Panc1 (cell line): ENCODE measurements at regions not wholly inside any gene's neighbourhood (a gene's known extent, or its start where the extent isn't known, plus 50 kb on each side); places are given as distances from the start of the nearest gene placed in this dataset.

Experiments used
- ATAC-seq: fragments of 200-7000 bp; cut with Tn5 transposase; 2 replicates; pipeline ENCODE4 v1.9.1; 2020; ENCODE audit warnings: mild to moderate bottlenecking, moderate library complexity
- BruUV-seq: library from RNA; stranded (reverse); fragments of 400-500 nt; replicated peaks from 2 replicates; lab custom pipeline; 2021; lab: Mats Ljungman, UMichigan
- CTCF ChIA-PET: fragments of 300-600 bp; sonication (Branson Sonifier 250); formaldehyde crosslinking; loops from one replicate; lab custom pipeline; 2022; ENCODE audit warnings: antibody characterized with exemption; lab: Charles Lee
- POLR2A ChIA-PET: fragments of 300-600 bp; sonication (Branson Sonifier 250); formaldehyde crosslinking; loops from one replicate; lab custom pipeline; 2022; ENCODE audit warnings: antibody characterized with exemption; lab: Charles Lee
- DNase-seq: peaks from one replicate; pipeline ENCODE4 v3.0.0-alpha.2; 2010; ENCODE audit warnings: low read depth, low spot score
- H3K27ac ChIP-seq: 2 replicates; pipeline ENCODE4 v1.5.1; 2011; ENCODE audit warnings: mild to moderate bottlenecking, low read length, inconsistent platforms
- H3K27me3 ChIP-seq: fragments of 200-500 bp; sonication (Bioruptor generic); 2 replicates; pipeline ENCODE4 v1.6.0; 2014; ENCODE audit warnings: low read length, inconsistent platforms; ENCODE audit not compliant: control insufficient read depth, insufficient read depth
- H3K36me3 ChIP-seq: fragments of 200-500 bp; sonication (Bioruptor generic); 2 replicates; pipeline ENCODE4 v1.5.1; 2014; ENCODE audit warnings: inconsistent platforms, mild to moderate bottlenecking, low read length, moderate library complexity; ENCODE audit not compliant: control insufficient read depth, insufficient read depth
- H3K4me1 ChIP-seq: 2 replicates; pipeline ENCODE4 v1.5.1; 2011; ENCODE audit warnings: inconsistent platforms, mild to moderate bottlenecking, low read length, moderate library complexity; ENCODE audit not compliant: control insufficient read depth, insufficient read depth
- H3K4me3 ChIP-seq, 2 experiments: 2 replicates each; pipeline ENCODE4 v1.5.1; 2011 to 2012; ENCODE audit warnings: low read depth in 2 of 2, low read length in 2 of 2, mild to moderate bottlenecking in 2 of 2, inconsistent platforms in 1 of 2, moderate library complexity in 1 of 2
- H3K9me3 ChIP-seq: fragments of 200-500 bp; sonication (Bioruptor generic); 2 replicates; pipeline ENCODE4 v1.5.1; 2014; ENCODE audit warnings: low read depth, mild to moderate bottlenecking, inconsistent platforms, low read length, moderate library complexity; ENCODE audit not compliant: control insufficient read depth, insufficient read depth
- CTCF ChIP-seq: fragments of 450-650 bp; IDR thresholded peaks from 2 replicates; pipeline ENCODE4 v1.5.1; 2017; ENCODE audit warnings: mild to moderate bottlenecking
- POLR2AphosphoS5 ChIP-seq: IDR thresholded peaks from 2 replicates; pipeline ENCODE4 v1.6.1; 2012; ENCODE audit warnings: mild to moderate bottlenecking, low read depth, low read length, moderate library complexity
- SIN3A ChIP-seq: IDR thresholded peaks from 2 replicates; pipeline ENCODE4 v1.6.1; 2012; ENCODE audit warnings: low read depth, mild to moderate bottlenecking, low read length, moderate library complexity, borderline replicate concordance; ENCODE audit not compliant: insufficient read depth
- TCF7L2 ChIP-seq: IDR thresholded peaks from 2 replicates; pipeline ENCODE4 v1.6.1; 2011; ENCODE audit warnings: mild to moderate bottlenecking, low read depth, low read length, inconsistent platforms
- in situ Hi-C: cut with HindIII; loops from 2 replicates; pipeline ENCODE4 v1.10.0; 2016; ENCODE audit warnings: low sequenced_read_pairs, low pct_unique_long_range_greater_than_20kb
- intact Hi-C: fragments of 100-400 bp; cut with micrococcal nuclease; formaldehyde crosslinking; loops from one replicate; pipeline ENCODE4 v1.10.0; 2022; ENCODE audit not compliant: unreplicated experiment
- TF ChIP-seq, protein P1 (sequence below), 2 experiments: IDR thresholded peaks; 2 replicates each; pipeline ENCODE4 v1.6.1; 2011 to 2012; ENCODE audit warnings: low read depth in 2 of 2, control low read depth in 1 of 2, low read length in 1 of 2, mild to moderate bottlenecking in 1 of 2, moderate library complexity in 1 of 2; ENCODE audit not compliant: insufficient read depth in 1 of 2

GRCh38 chr3:67977762-67978161, 323.4 kb upstream of the SUCLG2 start:
- Histone ChIP-seq H3K4me1 (no peaks in the 10 kb centered on the region), H3K27ac (no peak overlapping the region), H3K4me3 (no peak overlapping the region), H3K27me3 (no peaks in the 10 kb centered on the region), H3K9me3 (no peaks in the 10 kb centered on the region), H3K36me3 (no peaks in the 10 kb centered on the region)
- no peak for TF ChIP-seq CTCF
- no peak for TF ChIP-seq TCF7L2
- intact Hi-C loops (no loop called here), in situ Hi-C loops (no loop called here)
- ATAC-seq, result no peak
- no TSS peak for BruUV-seq
- ChIA-PET CTCF (no interaction called here), POLR2A (no interaction called here)
- no peak for DNase-seq

DNA sequence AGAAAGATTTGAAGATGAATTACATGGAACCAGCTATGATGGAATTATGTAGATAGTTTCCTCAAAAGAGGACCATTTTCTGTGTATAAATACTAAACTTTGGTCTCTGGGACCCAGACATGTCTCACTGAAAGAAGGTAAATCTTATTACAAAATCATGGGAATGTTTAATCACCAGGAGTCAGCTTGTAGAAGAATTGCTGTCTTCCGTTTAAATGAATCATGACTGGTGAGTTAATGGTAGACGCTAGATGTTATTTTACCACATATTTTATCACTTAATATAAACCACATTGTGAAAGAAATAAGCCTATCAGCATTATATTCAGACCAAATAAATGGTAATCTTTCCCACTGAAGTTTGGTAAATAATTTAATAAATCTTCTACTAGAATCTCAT, 322.3 kb upstream of the SUCLG2 start:
- Histone ChIP-seq H3K4me1 (no peaks in the 10 kb centered on the region), H3K27me3 (no peaks in the 10 kb centered on the region), H3K4me3 (no peak overlapping the region), H3K27ac (no peak overlapping the region), H3K36me3 (no peaks in the 10 kb centered on the region), H3K9me3 (no peaks in the 10 kb centered on the region)
- ATAC-seq (no peak), DNase-seq (no peak)
- intact Hi-C loops, result no loop called here
- no TSS peak for BruUV-seq
- in situ Hi-C loops, result no loop called here
- POLR2A ChIA-PET, result no interaction called here
- TF ChIP-seq TCF7L2 (no peak), SIN3A (no peak), CTCF (no peak), POLR2AphosphoS5 (no peak)
- TF ChIP-seq, protein P1, sequence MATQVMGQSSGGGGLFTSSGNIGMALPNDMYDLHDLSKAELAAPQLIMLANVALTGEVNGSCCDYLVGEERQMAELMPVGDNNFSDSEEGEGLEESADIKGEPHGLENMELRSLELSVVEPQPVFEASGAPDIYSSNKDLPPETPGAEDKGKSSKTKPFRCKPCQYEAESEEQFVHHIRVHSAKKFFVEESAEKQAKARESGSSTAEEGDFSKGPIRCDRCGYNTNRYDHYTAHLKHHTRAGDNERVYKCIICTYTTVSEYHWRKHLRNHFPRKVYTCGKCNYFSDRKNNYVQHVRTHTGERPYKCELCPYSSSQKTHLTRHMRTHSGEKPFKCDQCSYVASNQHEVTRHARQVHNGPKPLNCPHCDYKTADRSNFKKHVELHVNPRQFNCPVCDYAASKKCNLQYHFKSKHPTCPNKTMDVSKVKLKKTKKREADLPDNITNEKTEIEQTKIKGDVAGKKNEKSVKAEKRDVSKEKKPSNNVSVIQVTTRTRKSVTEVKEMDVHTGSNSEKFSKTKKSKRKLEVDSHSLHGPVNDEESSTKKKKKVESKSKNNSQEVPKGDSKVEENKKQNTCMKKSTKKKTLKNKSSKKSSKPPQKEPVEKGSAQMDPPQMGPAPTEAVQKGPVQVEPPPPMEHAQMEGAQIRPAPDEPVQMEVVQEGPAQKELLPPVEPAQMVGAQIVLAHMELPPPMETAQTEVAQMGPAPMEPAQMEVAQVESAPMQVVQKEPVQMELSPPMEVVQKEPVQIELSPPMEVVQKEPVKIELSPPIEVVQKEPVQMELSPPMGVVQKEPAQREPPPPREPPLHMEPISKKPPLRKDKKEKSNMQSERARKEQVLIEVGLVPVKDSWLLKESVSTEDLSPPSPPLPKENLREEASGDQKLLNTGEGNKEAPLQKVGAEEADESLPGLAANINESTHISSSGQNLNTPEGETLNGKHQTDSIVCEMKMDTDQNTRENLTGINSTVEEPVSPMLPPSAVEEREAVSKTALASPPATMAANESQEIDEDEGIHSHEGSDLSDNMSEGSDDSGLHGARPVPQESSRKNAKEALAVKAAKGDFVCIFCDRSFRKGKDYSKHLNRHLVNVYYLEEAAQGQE (IDR thresholded peaks at IDR 0.05; ENCODE audit: insufficient read depth in 1 of 2, low read depth in 2 of 2, low read length in 1 of 2), result no peak
- CTCF ChIA-PET, result no interaction called here

DNA sequence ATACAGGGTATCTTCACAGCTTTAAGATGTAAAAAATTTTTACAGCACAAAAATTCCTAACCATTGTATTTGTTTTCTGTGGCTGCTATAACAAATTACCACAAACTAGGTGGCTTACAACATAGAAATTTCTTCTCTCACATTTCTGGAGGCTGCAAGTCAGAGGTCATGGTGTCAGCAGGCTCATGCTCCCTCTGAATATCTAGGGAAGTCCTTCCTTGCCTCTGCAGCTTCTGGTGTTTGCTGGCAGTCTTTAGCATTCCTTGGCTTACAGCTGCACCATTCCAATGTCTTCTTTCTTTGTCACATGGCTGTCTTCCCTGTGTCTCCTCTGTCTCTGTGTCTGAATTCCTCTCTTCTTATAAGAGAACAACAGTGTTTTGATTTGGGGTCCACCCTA, 310.2 kb upstream of the SUCLG2 start:
- intact Hi-C loops (no loop called here), in situ Hi-C loops (no loop called here)
- H3K4me3 ChIP-seq, result no peak overlapping the region
- H3K9me3 ChIP-seq, result no peaks in the 10 kb centered on the region
- H3K4me1 ChIP-seq, result no peaks in the 10 kb centered on the region
- POLR2A ChIA-PET, result no interaction called here
- no TSS peak for BruUV-seq
- no peaks in the 10 kb centered on the region for H3K36me3 ChIP-seq
- no peaks in the 10 kb centered on the region for H3K27me3 ChIP-seq
- H3K27ac ChIP-seq, result no peak overlapping the region
- no peak for TF ChIP-seq POLR2AphosphoS5
- TF ChIP-seq, protein P1 (IDR thresholded peaks at IDR 0.05; ENCODE audit: insufficient read depth in 1 of 2, low read depth in 2 of 2, low read length in 1 of 2), result no peak
- no peak for TF ChIP-seq CTCF
- TF ChIP-seq TCF7L2, result no peak
- no peak for TF ChIP-seq SIN3A
- CTCF ChIA-PET, result no interaction called here
- no peak for ATAC-seq
- DNase-seq, result no peak
